ENCODE measurements at regions not wholly inside any gene's neighbourhood (a gene's known extent, or its start where the extent isn't known, plus 50 kb on each side); places are given as distances from the start of the nearest gene placed in this dataset.

DNA sequence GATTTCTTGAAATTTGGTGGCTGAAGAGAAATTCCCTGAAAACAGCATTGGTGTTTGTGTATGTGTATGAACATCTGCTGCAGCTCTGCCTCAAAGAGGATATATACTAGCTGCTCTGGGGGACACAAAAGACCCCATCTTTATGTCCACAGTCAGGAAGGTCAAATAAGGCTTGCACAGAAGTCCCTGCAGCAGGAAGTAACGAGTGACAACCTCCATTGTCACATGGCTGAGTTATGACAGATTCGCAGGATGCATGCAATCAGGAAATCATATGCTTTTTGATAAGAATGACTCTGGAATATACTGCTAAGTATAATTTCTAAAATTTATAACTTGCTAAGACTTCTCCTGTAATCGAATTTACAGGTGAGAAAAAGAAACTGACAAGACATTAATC, 225.9 kb upstream of the CST7 start:
- Histone ChIP-seq H2BK5ac (ENCODE audit: low read depth, low read length, poor library complexity, severe bottlenecking) (no peak overlapping the region), H2BK15ac (ENCODE audit: low read depth, low read length) (no peak overlapping the region), H4K5ac (ENCODE audit: low read depth, low read length) (no peak overlapping the region), H3K9me1 (ENCODE audit: insufficient read depth, low read length) (no peaks in the 10 kb centered on the region), H4K8ac (ENCODE audit: low read depth in 2 of 2, low read length in 2 of 2) (no peak overlapping the region), H3K4me3 (ENCODE audit: insufficient read depth, low read depth, low read length) (no peak overlapping the region), H3K9me3 (ENCODE audit: control insufficient read depth, insufficient read depth, low read length) (no peaks in the 10 kb centered on the region), H3K9ac (ENCODE audit: low read depth, low read length) (no peak overlapping the region), H3K36me3 (ENCODE audit: control insufficient read depth, insufficient read depth, low read length) (no peaks in the 10 kb centered on the region), H2AFZ (replicated peaks; ENCODE audit: low read length, poor library complexity) (no peak overlapping the region), H4K91ac (ENCODE audit: insufficient read depth, low read depth, low read length) (no peak overlapping the region), H3K27ac (ENCODE audit: insufficient read depth, low read length) (no peak overlapping the region), H3K4me2 (ENCODE audit: low read depth, low read length) (no peak overlapping the region), H2BK20ac (ENCODE audit: low read depth, low read length) (no peak overlapping the region), H2BK120ac (ENCODE audit: low read depth, low read length) (no peak overlapping the region), H3K56ac (ENCODE audit: extremely low read depth, insufficient read depth, low read length) (no peak overlapping the region), H2AK9ac (replicated peaks; ENCODE audit: low read depth, low read length, poor library complexity) (no peak overlapping the region), H3K4ac (ENCODE audit: low read depth, low read length) (no peak overlapping the region), H3K14ac (replicated peaks; ENCODE audit: low read depth, low read length) (no peak overlapping the region), H3K79me1 (ENCODE audit: low read depth in 1 of 2, low read length in 2 of 2) (no peaks in the 10 kb centered on the region), H3K4me1 (ENCODE audit: control insufficient read depth, insufficient read depth, low read length) (no peaks in the 10 kb centered on the region), H3K27me3 (ENCODE audit: control insufficient read depth, insufficient read depth, low read length) (peaks cover 21% of the 10 kb centered on the region), H3K23ac (ENCODE audit: low read depth, low read length) (no peak overlapping the region), H2AK5ac (ENCODE audit: low read depth, low read length) (no peak overlapping the region), H3K18ac (ENCODE audit: low read depth, low read length) (no peak overlapping the region), H4K20me1 (ENCODE audit: insufficient read depth, low read length) (no peaks in the 10 kb centered on the region)
- intact Hi-C loops (cut with micrococcal nuclease): no loop called here
- in situ Hi-C loops (cut with MboI; ENCODE audit: low sequenced_read_pairs): no loop called here
- ATAC-seq (ENCODE audit: low read depth) (no peak), DNase-seq (no peak)
- ChIA-PET CTCF (no interaction called here), POLR2A (ENCODE audit: unreplicated experiment) (no interaction called here)
- no peak for TF ChIP-seq CHD1 (IDR thresholded peaks at IDR 0.05; ENCODE audit: low read depth, low read length)
- TF ChIP-seq FOS (IDR thresholded peaks at IDR 0.05; ENCODE audit: low read depth, low read length): no peak
- no peak for TF ChIP-seq NFE2L2 (IDR thresholded peaks at IDR 0.05; ENCODE audit: low read depth, low read length)
- TF ChIP-seq, protein P1, sequence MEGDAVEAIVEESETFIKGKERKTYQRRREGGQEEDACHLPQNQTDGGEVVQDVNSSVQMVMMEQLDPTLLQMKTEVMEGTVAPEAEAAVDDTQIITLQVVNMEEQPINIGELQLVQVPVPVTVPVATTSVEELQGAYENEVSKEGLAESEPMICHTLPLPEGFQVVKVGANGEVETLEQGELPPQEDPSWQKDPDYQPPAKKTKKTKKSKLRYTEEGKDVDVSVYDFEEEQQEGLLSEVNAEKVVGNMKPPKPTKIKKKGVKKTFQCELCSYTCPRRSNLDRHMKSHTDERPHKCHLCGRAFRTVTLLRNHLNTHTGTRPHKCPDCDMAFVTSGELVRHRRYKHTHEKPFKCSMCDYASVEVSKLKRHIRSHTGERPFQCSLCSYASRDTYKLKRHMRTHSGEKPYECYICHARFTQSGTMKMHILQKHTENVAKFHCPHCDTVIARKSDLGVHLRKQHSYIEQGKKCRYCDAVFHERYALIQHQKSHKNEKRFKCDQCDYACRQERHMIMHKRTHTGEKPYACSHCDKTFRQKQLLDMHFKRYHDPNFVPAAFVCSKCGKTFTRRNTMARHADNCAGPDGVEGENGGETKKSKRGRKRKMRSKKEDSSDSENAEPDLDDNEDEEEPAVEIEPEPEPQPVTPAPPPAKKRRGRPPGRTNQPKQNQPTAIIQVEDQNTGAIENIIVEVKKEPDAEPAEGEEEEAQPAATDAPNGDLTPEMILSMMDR (conservative IDR thresholded peaks at IDR 0.05; ENCODE audit: low read depth, low read length): no peak
- no peak for TF ChIP-seq RCOR1 (IDR thresholded peaks at IDR 0.05; ENCODE audit: insufficient replicate concordance, low read length)
- TF ChIP-seq, protein P2, sequence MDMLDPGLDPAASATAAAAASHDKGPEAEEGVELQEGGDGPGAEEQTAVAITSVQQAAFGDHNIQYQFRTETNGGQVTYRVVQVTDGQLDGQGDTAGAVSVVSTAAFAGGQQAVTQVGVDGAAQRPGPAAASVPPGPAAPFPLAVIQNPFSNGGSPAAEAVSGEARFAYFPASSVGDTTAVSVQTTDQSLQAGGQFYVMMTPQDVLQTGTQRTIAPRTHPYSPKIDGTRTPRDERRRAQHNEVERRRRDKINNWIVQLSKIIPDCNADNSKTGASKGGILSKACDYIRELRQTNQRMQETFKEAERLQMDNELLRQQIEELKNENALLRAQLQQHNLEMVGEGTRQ (IDR thresholded peaks at IDR 0.05; ENCODE audit: low read depth, low read length): no peak
- TF ChIP-seq RFX5 (IDR thresholded peaks at IDR 0.05; ENCODE audit: low read depth, low read length): no peak
- no peak for TF ChIP-seq RAD21 (IDR thresholded peaks at IDR 0.05; ENCODE audit: low read length)
- no peak for TF ChIP-seq POLR2A (IDR thresholded peaks at IDR 0.05; ENCODE audit: low read depth, low read length)
- TF ChIP-seq BHLHE40 (IDR thresholded peaks at IDR 0.05; ENCODE audit: low read depth, low read length): no peak
- TF ChIP-seq SMC3 (IDR thresholded peaks at IDR 0.05; ENCODE audit: low read depth, low read length): no peak
- no peak for TF ChIP-seq MAFK (IDR thresholded peaks at IDR 0.05; ENCODE audit: low read depth, low read length)
- dilution Hi-C loops (cut with HindIII; ENCODE audit: low sequenced_read_pairs, unreplicated experiment): no loop called here
- WGBS, 2 experiments (ENCODE audit: extremely low coverage in 2 of 2, insufficient read length in 1 of 2): no CpG with 5 or more reads among the region's 3 CpGs
- no TSS peak for BruUV-seq (replicated peaks)
